ENCODE measurements at regions not wholly inside any gene's neighbourhood (a gene's known extent, or its start where the extent isn't known, plus 50 kb on each side); places are given as distances from the start of the nearest gene placed in this dataset.

GRCh38 chr4:179836179-179837075, 2394.2 kb upstream of the AGA start:
- DNase-seq (ENCODE audit: extremely low read depth, low read depth, low spot score): no peak

- no peak for DNase-seq (ENCODE audit: extremely low read depth, low read depth, low spot score)
These were observed 2399.8 kb upstream of the TENM3 start for GRCh38 chr4:179843370-179843769.

- no peak for DNase-seq (ENCODE audit: extremely low read depth, low read depth, low spot score)
These were observed 2387.7 kb upstream of the TENM3 start for GRCh38 chr4:179855469-179855868.

- no peak for DNase-seq (ENCODE audit: extremely low read depth, low read depth, low spot score)
These were observed 2385.0 kb upstream of the TENM3 start for GRCh38 chr4:179858221-179858620.

GRCh38 chr4:179867300-179867878, 2375.8 kb upstream of the TENM3 start:
- no peak for DNase-seq (ENCODE audit: extremely low read depth, low read depth, low spot score)

GRCh38 chr4:179871726-179872125, 2371.5 kb upstream of the TENM3 start:
- DNase-seq (ENCODE audit: extremely low read depth, low read depth, low spot score): no peak

- DNase-seq (ENCODE audit: extremely low read depth, low read depth, low spot score): no peak
These were observed 2370.4 kb upstream of the TENM3 start for GRCh38 chr4:179872755-179873154.

- DNase-seq (ENCODE audit: extremely low read depth, low read depth, low spot score): no peak
These were observed 2362.4 kb upstream of the TENM3 start for GRCh38 chr4:179880756-179881155.

GRCh38 chr4:179894066-179894778, 2349.0 kb upstream of the TENM3 start:
- no peak for DNase-seq (ENCODE audit: extremely low read depth, low read depth, low spot score)

GRCh38 chr4:179919587-179919986, 2323.6 kb upstream of the TENM3 start:
- DNase-seq (ENCODE audit: extremely low read depth, low read depth, low spot score): no peak

GRCh38 chr4:179927473-179927872, 2315.7 kb upstream of the TENM3 start:
- no peak for DNase-seq (ENCODE audit: extremely low read depth, low read depth, low spot score)

- no peak for DNase-seq (ENCODE audit: extremely low read depth, low read depth, low spot score)
These were observed 2301.3 kb upstream of the TENM3 start for GRCh38 chr4:179941911-179942310.

- no peak for DNase-seq (ENCODE audit: extremely low read depth, low read depth, low spot score)
These were observed 2266.4 kb upstream of the TENM3 start for GRCh38 chr4:179976777-179977176.

GRCh38 chr4:179977378-179977777, 2265.8 kb upstream of the TENM3 start:
- no peak for DNase-seq (ENCODE audit: extremely low read depth, low read depth, low spot score)

- DNase-seq (ENCODE audit: extremely low read depth, low read depth, low spot score): no peak
These were observed 2262.0 kb upstream of the TENM3 start for GRCh38 chr4:179981161-179981560.

- no peak for DNase-seq (ENCODE audit: extremely low read depth, low read depth, low spot score)
These were observed 2253.2 kb upstream of the TENM3 start for GRCh38 chr4:179989975-179990374.

GRCh38 chr4:180009316-180009715, 2233.9 kb upstream of the TENM3 start:
- no peak for DNase-seq (ENCODE audit: extremely low read depth, low read depth, low spot score)

- DNase-seq (ENCODE audit: extremely low read depth, low read depth, low spot score): no peak
These were observed 2214.5 kb upstream of the TENM3 start for GRCh38 chr4:180028682-180029081.

GRCh38 chr4:180031330-180031729, 2211.9 kb upstream of the TENM3 start:
- no peak for DNase-seq (ENCODE audit: extremely low read depth, low read depth, low spot score)

- DNase-seq (ENCODE audit: extremely low read depth, low read depth, low spot score): no peak
These were observed 2201.6 kb upstream of the TENM3 start for GRCh38 chr4:180041576-180041975.

- DNase-seq (ENCODE audit: extremely low read depth, low read depth, low spot score): no peak
These were observed 2190.6 kb upstream of the TENM3 start for GRCh38 chr4:180052629-180053028.

GRCh38 chr4:180054291-180054690, 2188.9 kb upstream of the TENM3 start:
- no peak for DNase-seq (ENCODE audit: extremely low read depth, low read depth, low spot score)
